ENCODE measurements at regions not wholly inside any gene's neighbourhood (a gene's known extent, or its start where the extent isn't known, plus 50 kb on each side); places are given as distances from the start of the nearest gene placed in this dataset.

DNA sequence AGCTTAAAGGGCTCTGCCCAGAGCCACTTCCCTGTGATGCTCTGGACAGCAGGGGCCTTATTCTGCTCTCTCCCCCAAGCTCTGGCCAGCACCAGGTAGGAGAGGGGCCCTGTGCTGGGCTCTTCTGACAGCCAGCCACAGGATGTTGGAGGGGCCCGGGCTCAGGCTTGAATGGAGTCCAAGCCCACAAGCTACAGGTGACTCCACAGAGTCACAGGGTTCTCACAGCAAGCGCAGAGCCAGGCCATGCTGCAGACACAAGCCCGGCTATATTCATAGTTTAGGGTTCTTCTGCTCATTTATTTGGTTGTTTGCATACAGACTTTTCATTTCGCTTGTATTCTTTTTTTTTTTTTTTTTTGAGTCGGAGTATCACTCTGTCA lies 1392.8 kb downstream of the BRD1 start (continued):
- no peak for TF ChIP-seq ZC3H13 (CRISPR knock-in tag; IDR thresholded peaks at IDR 0.05)
- TF ChIP-seq NCOA2 (CRISPR knock-in tag; IDR thresholded peaks at IDR 0.05): no peak

DNA sequence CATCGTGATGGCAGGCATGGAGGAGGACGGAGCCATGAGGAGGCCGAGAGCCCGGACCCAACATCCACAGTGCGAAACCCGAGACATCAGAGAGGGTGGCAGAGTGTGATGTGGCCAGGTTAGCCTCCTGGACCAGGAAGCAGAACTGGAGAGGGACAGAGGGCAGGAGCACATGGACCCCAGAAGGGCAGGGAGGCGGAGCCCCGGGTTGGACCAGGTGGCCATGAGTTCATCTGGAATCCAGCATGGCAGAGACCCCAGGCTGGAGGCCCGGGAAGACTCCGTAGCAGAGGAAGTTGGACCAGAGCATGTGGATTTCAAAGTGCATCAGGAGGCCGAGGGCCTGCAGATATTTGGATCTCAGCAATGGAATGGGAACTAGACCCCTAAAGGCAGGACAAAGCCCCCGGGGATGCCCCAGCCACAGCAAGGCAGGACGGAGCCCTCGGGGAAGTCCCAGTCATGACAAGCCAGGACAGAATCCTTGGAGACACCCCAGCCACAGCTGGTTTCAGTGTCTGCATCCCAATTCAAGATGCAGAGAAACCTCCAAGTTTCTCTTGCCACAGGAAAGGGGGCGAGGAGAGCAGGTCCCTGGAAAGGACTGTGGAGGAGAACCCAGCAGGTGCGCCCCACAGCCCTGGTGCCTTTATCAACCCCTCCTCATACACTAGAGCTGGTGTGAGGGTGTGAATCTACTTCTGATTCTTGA lies 1393.4 kb downstream of the BRD1 start:
- H3K9me3 ChIP-seq (ENCODE audit: low read length): no peaks in the 10 kb centered on the region
- TF ChIP-seq, protein P1, sequence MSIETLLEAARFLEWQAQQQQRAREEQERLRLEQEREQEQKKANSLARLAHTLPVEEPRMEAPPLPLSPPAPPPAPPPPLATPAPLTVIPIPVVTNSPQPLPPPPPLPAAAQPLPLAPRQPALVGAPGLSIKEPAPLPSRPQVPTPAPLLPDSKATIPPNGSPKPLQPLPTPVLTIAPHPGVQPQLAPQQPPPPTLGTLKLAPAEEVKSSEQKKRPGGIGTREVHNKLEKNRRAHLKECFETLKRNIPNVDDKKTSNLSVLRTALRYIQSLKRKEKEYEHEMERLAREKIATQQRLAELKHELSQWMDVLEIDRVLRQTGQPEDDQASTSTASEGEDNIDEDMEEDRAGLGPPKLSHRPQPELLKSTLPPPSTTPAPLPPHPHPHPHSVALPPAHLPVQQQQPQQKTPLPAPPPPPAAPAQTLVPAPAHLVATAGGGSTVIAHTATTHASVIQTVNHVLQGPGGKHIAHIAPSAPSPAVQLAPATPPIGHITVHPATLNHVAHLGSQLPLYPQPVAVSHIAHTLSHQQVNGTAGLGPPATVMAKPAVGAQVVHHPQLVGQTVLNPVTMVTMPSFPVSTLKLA (IDR thresholded peaks at IDR 0.05): peak; percentile 44; the same call in 1 of the 2 replicates
- no peak for TF ChIP-seq ZNF496 (CRISPR knock-in tag; IDR thresholded peaks at IDR 0.05; ENCODE audit: insufficient replicate concordance)
- no peak for TF ChIP-seq MIXL1 (CRISPR knock-in tag; IDR thresholded peaks at IDR 0.05)
- TF ChIP-seq SNAI1 (CRISPR knock-in tag; IDR thresholded peaks at IDR 0.05; ENCODE audit: borderline replicate concordance): no peak
- TF ChIP-seq GABPA (IDR thresholded peaks at IDR 0.05; ENCODE audit: low read depth, low read length): no peak
- TF ChIP-seq GABPA (CRISPR knock-in tag; IDR thresholded peaks at IDR 0.05; ENCODE audit: low read depth): no peak
- TF ChIP-seq, protein P2, sequence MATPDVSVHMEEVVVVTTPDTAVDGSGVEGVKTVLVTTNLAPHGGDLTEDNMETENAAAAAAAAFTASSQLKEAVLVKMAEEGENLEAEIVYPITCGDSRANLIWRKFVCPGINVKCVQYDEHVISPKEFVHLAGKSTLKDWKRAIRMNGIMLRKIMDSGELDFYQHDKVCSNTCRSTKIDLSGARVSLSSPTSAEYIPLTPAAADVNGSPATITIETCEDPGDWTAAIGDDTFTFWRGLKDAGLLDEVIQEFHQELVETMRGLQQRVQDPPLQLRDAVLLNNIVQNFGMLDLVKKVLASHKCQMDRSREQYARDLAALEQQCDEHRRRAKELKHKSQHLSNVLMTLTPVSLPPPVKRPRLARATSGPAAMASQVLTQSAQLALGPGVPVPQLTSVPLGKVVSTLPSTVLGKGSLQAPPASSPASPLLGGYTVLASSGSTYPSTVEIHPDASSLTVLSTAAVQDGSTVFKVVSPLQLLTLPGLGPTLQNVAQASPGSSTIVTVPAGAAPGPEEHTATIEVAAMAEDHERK (CRISPR knock-in tag; IDR thresholded peaks at IDR 0.05; ENCODE audit: low read depth): no peak
- no peak for TF ChIP-seq SP5 (CRISPR knock-in tag; IDR thresholded peaks at IDR 0.05; ENCODE audit: borderline replicate concordance, low read depth)
- ATAC-seq (no peak), DNase-seq (ENCODE audit: low spot score) (no peak), FAIRE-seq (no peak)
- in situ Hi-C loops (cut with HindIII; ENCODE audit: extremely low pct_ligation_motif_present, low pct_unique_long_range_greater_than_20kb) (no loop called here), intact Hi-C loops (cut with micrococcal nuclease; ENCODE audit: unreplicated experiment) (no loop called here)
- H3K79me2 ChIP-seq (ENCODE audit: insufficient read depth, low read length): no peaks in the 10 kb centered on the region
- POLR2A ChIA-PET: no interaction called here
- no peaks in the 10 kb centered on the region for H4K20me1 ChIP-seq (ENCODE audit: insufficient read depth, low read length)
- H3K27ac ChIP-seq (ENCODE audit: extremely low read length, insufficient read depth, low read length): no peak overlapping the region
- 6% methylated on average over 14 of the region's 16 CpGs for WGBS (ENCODE audit: low lambda C conversion rate)
- no peak overlapping the region for H2AFZ ChIP-seq (ENCODE audit: low read length)
- H3K4me1 ChIP-seq (ENCODE audit: insufficient read depth, low read length): no peaks in the 10 kb centered on the region
- H3K4me3 ChIP-seq (replicated peaks in 1 of 3; ENCODE audit: insufficient read depth in 1 of 3, low read depth in 2 of 3, low read length in 3 of 3): no peak overlapping the region
- CTCF ChIA-PET (ENCODE audit: low intra/inter-chr PET ratio, low total read pairs): no interaction called here
- no peak overlapping the region for H3K9ac ChIP-seq (ENCODE audit: insufficient read depth, low read depth, low read length)
- H3K4me2 ChIP-seq (ENCODE audit: low read depth, low read length): no peak overlapping the region
- no TSS peak for BruUV-seq (replicated peaks)
- no peaks in the 10 kb centered on the region for H3K36me3 ChIP-seq (replicated peaks in 1 of 2; ENCODE audit: control insufficient read depth in 1 of 2, insufficient read depth in 2 of 2, low read length in 2 of 2)
- H3K27me3 ChIP-seq (ENCODE audit: control insufficient read depth in 1 of 2, insufficient read depth in 2 of 2, low read length in 2 of 2): peaks cover 9 to 62% of the 10 kb centered on the region in 2 experiments

Measured in HepG2 (cell line).